Mesendoderm (in vitro differentiated cells): ENCODE measurements at regions not wholly inside any gene's neighbourhood (a gene's known extent, or its start where the extent isn't known, plus 50 kb on each side); places are given as distances from the start of the nearest gene placed in this dataset.

ENCODE experiments used
- DNase-seq: peaks from one replicate; pipeline ENCODE4 v3.0.0; 2013
- H2AK5ac ChIP-seq: 2 replicates; pipeline ENCODE4 v1.6.1; 2013; ENCODE audit warnings: low read length, inconsistent platforms
- H2BK120ac ChIP-seq: 2 replicates; pipeline ENCODE4 v1.6.1; 2013; ENCODE audit warnings: low read depth, mild to moderate bottlenecking, low read length, moderate library complexity, mixed read lengths
- H2BK15ac ChIP-seq: replicated peaks from 2 replicates; pipeline ENCODE4 v1.6.1; 2013; ENCODE audit warnings: low read depth, mild to moderate bottlenecking, moderate library complexity
- H2BK5ac ChIP-seq: 2 replicates; pipeline ENCODE4 v1.6.1; 2013; ENCODE audit warnings: low read length, inconsistent platforms
- H3K18ac ChIP-seq: 2 replicates; pipeline ENCODE4 v1.6.1; 2013; ENCODE audit warnings: mild to moderate bottlenecking, low read length, mixed read lengths
- H3K23ac ChIP-seq: one replicate; pipeline ENCODE4 v1.6.1; 2013; ENCODE audit warnings: low read length
- H3K27ac ChIP-seq: 2 replicates; pipeline ENCODE4 v1.5.1; 2013; ENCODE audit warnings: low read depth, mild to moderate bottlenecking, inconsistent platforms, low read length, moderate library complexity
- H3K27me3 ChIP-seq: 2 replicates; pipeline ENCODE4 v1.6.1; 2013; ENCODE audit warnings: low read length, control low read depth, mild to moderate bottlenecking, inconsistent platforms; ENCODE audit not compliant: insufficient read depth, poor library complexity
- H3K36me3 ChIP-seq: 2 replicates; pipeline ENCODE4 v1.6.1; 2013; ENCODE audit warnings: low read length, inconsistent platforms; ENCODE audit not compliant: control insufficient read depth, insufficient read depth
- H3K4ac ChIP-seq: one replicate; pipeline ENCODE4 v1.6.1; 2013; ENCODE audit warnings: low read depth, mild to moderate bottlenecking, low read length, moderate library complexity
- H3K4me1 ChIP-seq: 2 replicates; pipeline ENCODE4 v1.6.1; 2013; ENCODE audit warnings: low read depth, low read length, inconsistent platforms; ENCODE audit not compliant: control insufficient read depth
- H3K4me2 ChIP-seq: 2 replicates; pipeline ENCODE4 v1.6.1; 2013; ENCODE audit warnings: low read length
- H3K4me3 ChIP-seq: 2 replicates; pipeline ENCODE4 v1.5.1; 2013; ENCODE audit warnings: mild to moderate bottlenecking, low read length
- H3K56ac ChIP-seq: one replicate; pipeline ENCODE4 v1.6.1; 2013; ENCODE audit warnings: low read length
- H3K79me1 ChIP-seq: 2 replicates; pipeline ENCODE4 v1.6.1; 2013; ENCODE audit warnings: low read length, inconsistent platforms
- H3K79me2 ChIP-seq: 2 replicates; pipeline ENCODE4 v1.6.1; 2013; ENCODE audit warnings: mild to moderate bottlenecking, low read length; ENCODE audit not compliant: control insufficient read depth, insufficient read depth
- H3K9ac ChIP-seq: 2 replicates; pipeline ENCODE4 v1.6.1; 2013; ENCODE audit warnings: low read length, inconsistent platforms
- H4K5ac ChIP-seq: one replicate; pipeline ENCODE4 v1.6.1; 2013; ENCODE audit warnings: low read length
- H4K8ac ChIP-seq: one replicate; pipeline ENCODE4 v1.6.1; 2013; ENCODE audit warnings: low read depth, mild to moderate bottlenecking, control low read depth, low read length, moderate library complexity
- WGBS: extraction: QIAGEN DNeasy Blood & Tissue Kit; methylation state at CpG from one replicate; pipeline ENCODE4 v1.1.7; 2013; ENCODE audit warnings: low lambda C conversion rate, missing lambda C conversion rate; ENCODE audit not compliant: insufficient coverage; ENCODE audit errors: extremely low coverage; 5-methylcytosine and 5-hydroxymethylcytosine counted together

- no peaks in the 10 kb centered on the region for H3K27me3 ChIP-seq
- no peak overlapping the region for H3K23ac ChIP-seq
- no peak overlapping the region for H3K56ac ChIP-seq
- DNase-seq: no peak
- no peak overlapping the region for H2BK120ac ChIP-seq
- H3K79me1 ChIP-seq: no peaks in the 10 kb centered on the region
- H4K5ac ChIP-seq: no peak overlapping the region
- H3K18ac ChIP-seq: no peak overlapping the region
- H2BK5ac ChIP-seq: no peak overlapping the region
- H3K9ac ChIP-seq: no peak overlapping the region
- H3K4ac ChIP-seq: no peak overlapping the region
- H3K27ac ChIP-seq: no peak overlapping the region
- H2AK5ac ChIP-seq: no peak overlapping the region
- no peak overlapping the region for H3K4me2 ChIP-seq
- no peaks in the 10 kb centered on the region for H3K79me2 ChIP-seq
- no peak overlapping the region for H3K4me3 ChIP-seq
- H2BK15ac ChIP-seq: no peak overlapping the region
- H3K4me1 ChIP-seq: no peaks in the 10 kb centered on the region
- H4K8ac ChIP-seq: no peak overlapping the region
- H3K36me3 ChIP-seq: no peaks in the 10 kb centered on the region
These were observed 194.8 kb upstream of the NRP1 start for GRCh38 chr10:33529234-33529633.

- H2BK15ac ChIP-seq: no peak overlapping the region
- H3K4ac ChIP-seq: no peak overlapping the region
- H3K4me2 ChIP-seq: no peak overlapping the region
- no peak overlapping the region for H3K56ac ChIP-seq
- H2AK5ac ChIP-seq: no peak overlapping the region
- no peak for DNase-seq
- H4K8ac ChIP-seq: no peak overlapping the region
- no peak overlapping the region for H2BK5ac ChIP-seq
- no peaks in the 10 kb centered on the region for H3K79me2 ChIP-seq
- no peaks in the 10 kb centered on the region for H3K4me1 ChIP-seq
- H2BK120ac ChIP-seq: no peak overlapping the region
- no peak overlapping the region for H3K4me3 ChIP-seq
- H3K36me3 ChIP-seq: no peaks in the 10 kb centered on the region
- WGBS: no CpG with 5 or more reads among the region's 4 CpGs
- H3K27me3 ChIP-seq: no peaks in the 10 kb centered on the region
- no peak overlapping the region for H3K27ac ChIP-seq
- H3K79me1 ChIP-seq: no peaks in the 10 kb centered on the region
- no peak overlapping the region for H4K5ac ChIP-seq
- no peak overlapping the region for H3K23ac ChIP-seq
- no peak overlapping the region for H3K9ac ChIP-seq
- H3K18ac ChIP-seq: no peak overlapping the region
These were observed 190.5 kb upstream of the NRP1 start for GRCh38 chr10:33524966-33525365.

GRCh38 chr10:33524041-33524440 is 189.6 kb upstream of the NRP1 start:
- H3K4me1 ChIP-seq: peaks cover under 1% of the 10 kb centered on the region
- H2BK15ac ChIP-seq: no peak overlapping the region
- H2BK120ac ChIP-seq: no peak overlapping the region
- no peaks in the 10 kb centered on the region for H3K27me3 ChIP-seq
- no CpG with 5 or more reads among the region's 5 CpGs for WGBS
- H3K9ac ChIP-seq: no peak overlapping the region
- H3K56ac ChIP-seq: no peak overlapping the region
- no peak overlapping the region for H3K18ac ChIP-seq
- H4K5ac ChIP-seq: no peak overlapping the region
- no peak overlapping the region for H3K4me2 ChIP-seq
- H2AK5ac ChIP-seq: no peak overlapping the region
- H3K4me3 ChIP-seq: no peak overlapping the region
- no peak overlapping the region for H3K27ac ChIP-seq
- no peak overlapping the region for H2BK5ac ChIP-seq
- no peaks in the 10 kb centered on the region for H3K36me3 ChIP-seq
- H3K79me1 ChIP-seq: no peaks in the 10 kb centered on the region
- no peak overlapping the region for H4K8ac ChIP-seq
- H3K23ac ChIP-seq: no peak overlapping the region
- no peaks in the 10 kb centered on the region for H3K79me2 ChIP-seq
- DNase-seq: no peak
- H3K4ac ChIP-seq: no peak overlapping the region

GRCh38 chr10:33523236-33523792 is 188.8 kb upstream of the NRP1 start:
- Histone ChIP-seq H3K23ac (no peak overlapping the region), H3K79me1 (no peaks in the 10 kb centered on the region), H2AK5ac (no peak overlapping the region), H2BK15ac (no peak overlapping the region), H3K4me3 (no peak overlapping the region), H2BK120ac (no peak overlapping the region), H3K18ac (no peak overlapping the region), H3K9ac (no peak overlapping the region), H3K56ac (no peak overlapping the region), H3K4me1 (peaks cover 2% of the 10 kb centered on the region), H3K4me2 (no peak overlapping the region), H4K8ac (no peak overlapping the region), H2BK5ac (no peak overlapping the region), H3K4ac (no peak overlapping the region), H3K36me3 (no peaks in the 10 kb centered on the region), H4K5ac (no peak overlapping the region), H3K79me2 (no peaks in the 10 kb centered on the region), H3K27ac (no peak overlapping the region), H3K27me3 (no peaks in the 10 kb centered on the region)
- WGBS: no CpG with 5 or more reads among the region's 6 CpGs
- DNase-seq: no peak

- no peak overlapping the region for H3K56ac ChIP-seq
- no peak overlapping the region for H2BK120ac ChIP-seq
- no peak overlapping the region for H3K9ac ChIP-seq
- no peak overlapping the region for H2AK5ac ChIP-seq
- H4K8ac ChIP-seq: no peak overlapping the region
- no peak for DNase-seq
- no peak overlapping the region for H3K4me3 ChIP-seq
- H3K18ac ChIP-seq: no peak overlapping the region
- H3K27ac ChIP-seq: no peak overlapping the region
- no peaks in the 10 kb centered on the region for H3K79me2 ChIP-seq
- H2BK15ac ChIP-seq: no peak overlapping the region
- no peak overlapping the region for H2BK5ac ChIP-seq
- H3K4me1 ChIP-seq: peaks cover 2% of the 10 kb centered on the region
- no peak overlapping the region for H4K5ac ChIP-seq
- no peak overlapping the region for H3K23ac ChIP-seq
- H3K27me3 ChIP-seq: no peaks in the 10 kb centered on the region
- H3K79me1 ChIP-seq: no peaks in the 10 kb centered on the region
- WGBS: no CpG with 5 or more reads among the region's 3 CpGs
- H3K4me2 ChIP-seq: no peak overlapping the region
- H3K4ac ChIP-seq: no peak overlapping the region
- H3K36me3 ChIP-seq: no peaks in the 10 kb centered on the region
These were observed 187.4 kb upstream of the NRP1 start for GRCh38 chr10:33521904-33522303.

- H3K4me2 ChIP-seq: no peak overlapping the region
- no peak overlapping the region for H2BK120ac ChIP-seq
- H3K4ac ChIP-seq: no peak overlapping the region
- no peaks in the 10 kb centered on the region for H3K36me3 ChIP-seq
- no peaks in the 10 kb centered on the region for H3K27me3 ChIP-seq
- H4K5ac ChIP-seq: no peak overlapping the region
- no peak for DNase-seq
- H3K27ac ChIP-seq: no peak overlapping the region
- H3K4me3 ChIP-seq: no peak overlapping the region
- H2BK5ac ChIP-seq: no peak overlapping the region
- no peak overlapping the region for H3K56ac ChIP-seq
- peaks cover 2% of the 10 kb centered on the region for H3K4me1 ChIP-seq
- WGBS: no CpG with 5 or more reads among the region's 4 CpGs
- no peak overlapping the region for H3K9ac ChIP-seq
- no peak overlapping the region for H4K8ac ChIP-seq
- no peaks in the 10 kb centered on the region for H3K79me1 ChIP-seq
- no peak overlapping the region for H3K23ac ChIP-seq
- no peak overlapping the region for H2AK5ac ChIP-seq
- no peak overlapping the region for H3K18ac ChIP-seq
- H3K79me2 ChIP-seq: no peaks in the 10 kb centered on the region
- no peak overlapping the region for H2BK15ac ChIP-seq
These were observed 186.6 kb upstream of the NRP1 start for GRCh38 chr10:33521062-33521461.
